GM12873 (cell line): ENCODE measurements at regions not wholly inside any gene's neighbourhood (a gene's known extent, or its start where the extent isn't known, plus 50 kb on each side); places are given as distances from the start of the nearest gene placed in this dataset.

Source experiments
- TF ChIP-seq, protein P1 (sequence below): IDR thresholded peaks from 2 replicates; pipeline ENCODE4 v1.5.1; 2012; ENCODE audit warnings: low read depth, mild to moderate bottlenecking, moderate library complexity, low read length, control low read depth; ENCODE audit not compliant: insufficient read depth; ENCODE audit errors: missing control alignments

DNA sequence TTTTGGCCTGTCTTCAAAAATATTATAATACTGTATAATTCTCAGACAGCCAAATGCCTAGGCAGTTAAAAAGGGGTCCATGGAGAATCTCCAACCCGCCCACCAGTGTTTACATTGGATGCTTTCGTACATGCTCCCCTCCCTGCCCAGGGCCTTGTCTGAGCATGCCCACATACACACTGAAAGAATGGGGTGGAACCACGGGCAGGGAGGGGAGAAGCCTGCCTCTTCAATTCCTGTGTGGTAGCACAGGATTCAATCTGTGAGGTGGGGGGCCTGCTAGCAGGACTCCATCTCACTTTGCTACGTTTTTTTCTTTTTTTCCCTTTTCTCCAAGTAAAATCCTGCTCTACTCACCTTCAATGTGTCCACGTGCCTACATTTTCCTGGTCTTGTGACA lies 314.7 kb upstream of the GRAMD2B start:
- TF ChIP-seq, protein P1, sequence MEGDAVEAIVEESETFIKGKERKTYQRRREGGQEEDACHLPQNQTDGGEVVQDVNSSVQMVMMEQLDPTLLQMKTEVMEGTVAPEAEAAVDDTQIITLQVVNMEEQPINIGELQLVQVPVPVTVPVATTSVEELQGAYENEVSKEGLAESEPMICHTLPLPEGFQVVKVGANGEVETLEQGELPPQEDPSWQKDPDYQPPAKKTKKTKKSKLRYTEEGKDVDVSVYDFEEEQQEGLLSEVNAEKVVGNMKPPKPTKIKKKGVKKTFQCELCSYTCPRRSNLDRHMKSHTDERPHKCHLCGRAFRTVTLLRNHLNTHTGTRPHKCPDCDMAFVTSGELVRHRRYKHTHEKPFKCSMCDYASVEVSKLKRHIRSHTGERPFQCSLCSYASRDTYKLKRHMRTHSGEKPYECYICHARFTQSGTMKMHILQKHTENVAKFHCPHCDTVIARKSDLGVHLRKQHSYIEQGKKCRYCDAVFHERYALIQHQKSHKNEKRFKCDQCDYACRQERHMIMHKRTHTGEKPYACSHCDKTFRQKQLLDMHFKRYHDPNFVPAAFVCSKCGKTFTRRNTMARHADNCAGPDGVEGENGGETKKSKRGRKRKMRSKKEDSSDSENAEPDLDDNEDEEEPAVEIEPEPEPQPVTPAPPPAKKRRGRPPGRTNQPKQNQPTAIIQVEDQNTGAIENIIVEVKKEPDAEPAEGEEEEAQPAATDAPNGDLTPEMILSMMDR, result no peak

DNA sequence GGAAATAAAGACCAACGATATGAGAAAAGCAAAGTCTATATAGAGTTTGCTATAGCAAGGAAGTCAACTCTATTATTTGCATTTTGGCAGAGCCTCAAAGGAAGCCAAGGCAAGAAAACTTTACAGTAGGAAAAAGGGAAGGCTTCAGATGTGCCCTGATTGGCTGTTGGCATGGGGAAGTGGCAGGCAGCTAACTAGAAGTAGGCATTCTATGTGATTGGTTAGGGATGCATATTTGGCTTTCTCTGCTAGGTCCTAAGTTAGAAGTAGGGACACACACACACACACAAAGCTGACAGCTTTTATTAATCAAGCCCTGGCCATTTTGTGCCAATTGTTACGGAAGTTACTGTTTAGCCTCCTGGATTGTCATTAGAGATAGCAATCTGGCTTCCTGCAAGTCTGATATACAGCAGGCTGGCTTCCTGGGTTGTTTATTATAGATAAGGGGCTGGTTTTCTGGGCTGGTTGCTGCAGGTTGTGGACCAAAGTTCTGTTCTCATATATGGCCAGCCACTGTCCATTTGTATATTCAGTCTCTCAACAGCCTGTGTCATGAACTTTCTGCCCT lies 308.1 kb upstream of the GRAMD2B start:
- TF ChIP-seq, protein P1, result no peak

DNA sequence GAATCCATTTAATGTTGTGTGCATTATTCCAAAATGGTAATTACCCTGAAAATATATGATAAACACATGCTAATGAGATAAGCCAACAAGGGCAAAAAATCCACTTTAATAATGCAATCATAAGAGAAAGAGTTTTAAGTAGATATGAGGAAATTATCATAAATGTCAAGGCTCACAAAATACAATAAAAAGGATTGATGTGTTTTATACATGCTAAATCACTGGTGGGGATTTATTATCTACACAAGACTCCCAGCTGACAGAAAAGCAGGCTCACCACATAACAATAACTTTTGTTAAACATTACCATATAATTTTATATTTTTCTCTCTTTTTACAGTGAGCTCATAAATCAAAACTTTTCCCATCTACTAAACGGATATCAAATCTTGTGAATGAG lies 306.2 kb upstream of the GRAMD2B start:
- TF ChIP-seq, protein P1, result no peak

DNA sequence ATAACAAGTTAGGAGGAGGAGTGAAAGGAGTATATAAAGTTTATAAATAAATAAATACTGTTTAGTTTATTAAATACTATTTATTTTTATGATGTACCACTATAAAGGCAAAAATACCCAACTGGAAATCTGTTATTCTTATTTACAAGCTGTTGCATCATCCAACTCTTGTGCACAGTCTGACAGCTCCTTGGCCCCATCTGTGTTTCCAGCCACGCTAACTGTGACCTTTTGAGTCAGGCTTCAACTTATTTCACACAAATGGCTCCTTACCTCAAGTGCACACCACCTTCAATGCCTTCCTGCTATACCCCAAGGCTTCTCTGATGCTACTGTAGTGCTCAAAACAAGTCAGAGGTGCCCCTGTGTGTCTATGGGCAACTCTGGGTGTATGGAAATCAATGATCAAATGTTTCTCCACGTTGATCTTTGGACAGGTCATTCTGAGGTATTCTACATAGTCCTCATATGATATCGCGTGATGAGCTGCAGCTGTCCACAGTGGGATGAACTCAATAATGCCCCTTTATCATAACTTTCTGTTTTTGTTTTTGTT lies 303.2 kb upstream of the GRAMD2B start:
- TF ChIP-seq, protein P1, result no peak

DNA sequence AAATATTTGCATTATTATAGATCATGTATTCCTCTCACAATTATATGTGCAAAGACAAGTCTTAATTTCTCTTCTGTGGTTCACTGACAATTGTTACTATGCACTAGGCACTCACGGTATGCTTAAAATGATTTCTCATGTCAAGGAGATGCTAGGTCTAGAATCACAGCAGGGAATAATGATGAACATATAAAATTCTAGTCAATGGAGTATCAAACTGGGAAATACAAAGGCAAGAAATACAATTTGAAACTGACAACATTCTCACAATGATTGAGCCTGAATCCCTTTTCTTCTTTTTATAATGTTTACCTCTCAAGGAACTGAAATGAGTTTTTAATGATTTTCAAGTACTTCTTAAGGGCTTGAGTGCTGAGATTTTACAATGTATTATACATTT lies 302.3 kb upstream of the GRAMD2B start:
- TF ChIP-seq, protein P1, result no peak

DNA sequence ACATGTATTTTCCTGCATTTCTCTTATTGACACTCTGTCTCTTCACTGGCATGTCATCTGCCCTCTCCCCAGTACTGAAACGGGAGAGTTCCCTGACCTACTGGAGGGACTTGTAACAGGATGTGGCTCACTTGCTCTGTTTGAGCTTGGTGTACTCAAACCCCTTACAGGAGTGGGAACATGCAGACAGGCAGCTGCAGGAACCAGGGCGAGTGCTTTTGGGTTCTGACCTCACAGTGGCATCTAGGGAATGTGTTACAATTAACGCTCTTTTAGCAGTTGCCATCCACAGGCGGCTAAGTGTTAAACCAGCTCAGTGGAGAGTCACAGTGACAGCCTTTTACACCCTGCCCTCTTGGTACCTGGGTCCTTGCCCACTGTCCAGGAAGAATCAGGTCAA lies 300.3 kb upstream of the GRAMD2B start:
- TF ChIP-seq, protein P1, result no peak

DNA sequence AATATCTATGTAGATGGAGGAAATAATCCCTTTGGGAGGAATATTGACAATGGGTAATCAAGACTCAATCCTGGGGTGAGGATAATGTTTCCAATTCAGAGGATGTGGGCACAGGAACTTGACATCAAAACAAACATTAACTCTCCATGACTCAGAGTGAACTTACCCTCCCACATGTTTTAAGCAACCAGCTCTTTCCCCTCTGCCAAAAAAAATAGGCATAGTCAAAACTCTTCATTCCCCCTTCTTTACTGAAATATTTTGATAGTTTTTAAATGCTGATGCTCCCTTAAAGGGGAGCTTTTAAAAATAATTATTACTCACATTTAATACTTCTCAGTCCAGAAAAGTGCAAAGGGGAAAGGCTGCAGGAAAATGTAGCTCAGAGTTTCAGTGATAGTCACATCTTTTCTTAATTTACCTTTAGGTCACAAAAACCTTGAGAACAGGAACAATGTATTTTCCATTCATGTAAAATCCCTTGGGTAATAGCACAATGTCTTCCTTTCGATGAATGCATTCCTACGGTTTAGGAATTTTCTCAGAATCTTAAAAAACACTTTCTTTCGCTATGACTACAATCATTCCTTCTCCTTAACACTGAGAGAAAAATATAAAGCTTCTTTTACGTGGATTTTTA lies 298.4 kb upstream of the GRAMD2B start:
- TF ChIP-seq, protein P1, result no peak
